GM21576 (cell line): ENCODE measurements at regions not wholly inside any gene's neighbourhood (a gene's known extent, or its start where the extent isn't known, plus 50 kb on each side); places are given as distances from the start of the nearest gene placed in this dataset.
A peak's percentile ranks its signal among the peaks of the same experiment; 100 is the strongest.
"Not testable (repeated sequence)": the region's sequence is repeated elsewhere in the genome, so short reads cannot be mapped to it uniquely, and the experiment has no call there.

Experiments
- ATAC-seq: cut with Tn5 transposase; IDR thresholded peaks from one replicate; pipeline ENCODE4 v1.9.1; 2021; ENCODE audit warnings: mild to moderate bottlenecking, moderate library complexity; ENCODE audit not compliant: unreplicated experiment

GRCh38 chrX:51144828-51145442 lies 187.7 kb upstream of the NUDT10 start:
- peak; percentile 72 for ATAC-seq

DNA sequence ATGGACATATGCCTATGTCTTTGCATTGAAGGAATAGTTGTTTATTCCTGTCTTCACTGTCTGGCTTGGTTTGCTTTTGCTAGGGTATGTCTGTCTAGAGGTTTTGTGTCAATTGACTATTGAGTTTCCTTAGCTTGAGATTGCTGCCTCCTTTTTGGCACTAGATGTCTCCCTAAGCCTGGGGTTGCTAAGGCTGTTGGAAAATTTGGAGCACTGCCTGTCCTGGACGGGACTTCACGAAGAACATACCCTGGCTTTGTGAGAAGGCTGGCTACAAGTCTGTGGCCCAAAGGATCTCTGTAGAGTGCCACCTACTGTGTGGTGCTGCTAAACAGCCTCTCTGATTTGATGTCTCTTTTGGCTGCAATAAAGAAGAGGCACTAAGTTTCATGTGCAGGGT lies 183.8 kb upstream of the NUDT10 start:
- no peak for ATAC-seq

DNA sequence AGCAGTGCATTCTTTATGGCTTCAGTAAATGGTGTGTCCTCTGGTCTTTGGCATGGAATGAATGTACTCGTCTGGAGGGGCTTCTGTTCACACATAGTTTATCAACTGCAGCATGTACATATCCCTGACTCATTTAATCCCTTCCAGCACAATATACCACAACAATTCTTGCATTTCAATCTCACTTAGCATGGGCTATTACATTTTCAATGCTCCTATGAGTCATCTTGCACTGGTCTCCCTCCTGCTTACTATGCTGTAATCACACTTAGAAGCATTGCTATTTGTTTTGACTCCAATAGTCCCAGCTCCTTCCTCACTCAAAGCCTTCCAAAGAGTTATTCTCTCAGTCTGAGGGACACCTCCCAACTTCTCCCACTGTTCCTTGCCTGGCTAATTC lies 180.9 kb upstream of the NUDT10 start:
- no peak for ATAC-seq

DNA sequence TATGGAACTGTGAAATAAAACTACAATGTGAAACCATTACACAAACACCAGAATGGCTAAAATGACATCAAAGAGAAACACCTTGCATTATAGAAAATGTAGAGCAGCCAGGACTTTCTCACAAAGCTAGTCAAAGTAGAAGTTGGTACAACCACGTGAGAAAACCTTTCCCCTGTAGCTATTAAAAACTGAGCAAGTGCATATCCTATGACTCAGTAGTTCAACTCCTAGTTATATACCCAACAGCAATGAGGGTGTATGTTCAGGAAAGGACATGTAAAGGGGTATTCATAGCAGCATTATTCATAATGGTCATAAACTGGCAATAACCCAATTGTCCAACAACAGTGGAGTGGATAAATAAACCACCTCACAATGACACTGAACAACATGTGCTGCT lies 177.5 kb upstream of the NUDT10 start:
- ATAC-seq, result no peak

- no peak for ATAC-seq
These were observed 177.1 kb upstream of the NUDT10 start for GRCh38 chrX:51155566-51155965.

DNA sequence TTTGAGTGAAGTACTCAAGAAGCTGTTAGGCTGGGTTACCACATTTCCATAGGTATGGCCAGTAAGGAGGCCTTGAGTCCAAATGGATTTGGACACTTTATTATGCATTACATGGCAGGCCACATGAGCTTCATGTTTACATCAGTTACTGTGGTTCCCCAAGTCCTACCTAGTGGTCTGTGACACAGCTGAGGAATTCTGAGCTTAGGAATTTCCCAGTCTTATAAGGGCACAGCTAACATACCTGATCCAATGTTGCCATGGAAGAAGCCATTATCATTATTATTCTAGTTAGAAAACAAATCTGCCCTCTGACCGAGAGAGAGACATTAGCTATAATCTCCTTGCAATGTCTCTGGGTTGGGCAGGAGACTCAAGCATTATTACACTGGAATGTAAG lies 174.4 kb upstream of the NUDT10 start:
- no peak for ATAC-seq

GRCh38 chrX:51159378-51159777 lies 173.2 kb upstream of the NUDT10 start:
- ATAC-seq, result not testable (repeated sequence)

DNA sequence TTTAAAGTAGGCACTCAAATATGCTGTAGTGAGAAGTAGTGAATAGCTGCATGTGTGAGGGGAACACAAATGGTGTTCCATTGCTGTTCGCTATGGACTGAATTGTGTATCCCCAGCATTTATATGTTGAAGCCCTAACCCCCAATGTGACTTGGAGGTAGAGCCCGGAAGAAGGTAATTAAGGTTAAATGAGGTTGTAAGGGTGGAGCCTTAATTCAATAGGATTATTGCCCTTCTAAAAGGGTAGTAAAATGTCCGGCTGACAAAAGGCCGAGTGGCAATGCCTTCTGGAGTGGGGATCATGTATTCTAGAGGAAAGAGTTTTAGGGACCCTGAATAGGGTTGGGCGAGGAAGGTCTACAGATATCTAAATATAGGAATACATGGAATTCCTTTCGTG lies 168.9 kb upstream of the NUDT10 start:
- no peak for ATAC-seq

- ATAC-seq, result not testable (repeated sequence)
These were observed 154.2 kb upstream of the NUDT10 start for GRCh38 chrX:51178356-51178900.

DNA sequence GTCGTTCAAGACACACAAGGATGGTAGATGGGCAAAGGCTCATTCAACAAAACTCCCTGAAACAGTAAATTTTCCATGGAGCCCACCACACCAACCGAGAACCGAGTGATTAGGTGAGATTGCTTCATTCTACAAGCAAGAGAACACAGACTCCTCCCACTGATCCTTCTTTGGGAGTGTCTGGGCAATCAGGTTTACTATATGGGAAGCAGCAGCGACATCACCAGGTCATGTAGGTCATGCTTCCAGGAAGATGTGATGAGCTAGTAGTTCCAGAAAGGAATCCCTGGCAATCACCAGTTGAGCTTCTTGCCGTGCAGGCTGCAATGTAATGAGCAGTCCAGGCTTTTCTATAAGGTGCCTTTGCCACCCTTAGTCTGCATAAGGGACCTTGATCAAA lies 152.8 kb upstream of the NUDT10 start:
- not testable (repeated sequence) for ATAC-seq

- ATAC-seq, result no peak
These were observed 150.1 kb upstream of the NUDT10 start for GRCh38 chrX:51182545-51182944.

DNA sequence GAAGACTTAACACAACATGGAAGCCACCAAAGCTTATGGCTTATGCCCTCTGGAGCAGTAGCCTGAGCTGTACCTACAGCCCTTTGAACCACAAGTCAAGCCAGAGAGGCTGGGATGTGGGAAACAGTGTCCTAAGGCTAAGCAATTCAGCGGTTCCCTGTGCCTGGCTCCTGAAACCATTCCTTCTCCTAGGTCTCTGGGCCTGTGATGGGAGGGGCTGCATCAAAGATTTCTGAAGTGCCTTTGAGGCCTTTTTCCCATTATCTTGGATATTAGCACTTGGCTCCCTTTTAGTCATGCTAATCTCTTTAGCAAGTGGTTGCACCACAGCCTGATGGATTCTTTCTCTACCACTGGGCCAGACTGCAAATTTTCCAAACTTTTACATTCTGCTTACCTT lies 140.5 kb upstream of the NUDT10 start:
- no peak for ATAC-seq

GRCh38 chrX:51215266-51215665 lies 117.4 kb upstream of the NUDT10 start:
- ATAC-seq, result no peak

DNA sequence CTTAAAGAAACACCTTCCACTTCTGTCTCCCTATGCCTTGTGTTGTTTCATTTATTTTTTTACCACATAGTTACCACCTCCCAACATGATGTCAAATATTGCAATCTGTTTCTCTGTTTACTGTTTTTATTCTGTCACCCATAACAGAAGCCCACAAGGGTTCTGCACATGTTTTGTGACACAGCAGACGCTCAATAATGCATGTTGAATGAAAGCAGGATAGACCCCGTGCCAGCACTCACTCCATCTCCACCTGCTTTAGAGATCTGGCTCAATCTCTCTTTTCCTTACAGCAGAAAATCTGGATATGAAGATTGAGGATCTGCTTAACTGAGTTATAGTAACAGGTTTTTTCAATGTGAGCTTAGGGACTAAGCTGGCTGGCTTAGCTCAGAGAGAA lies 116.8 kb upstream of the NUDT10 start:
- ATAC-seq, result no peak

DNA sequence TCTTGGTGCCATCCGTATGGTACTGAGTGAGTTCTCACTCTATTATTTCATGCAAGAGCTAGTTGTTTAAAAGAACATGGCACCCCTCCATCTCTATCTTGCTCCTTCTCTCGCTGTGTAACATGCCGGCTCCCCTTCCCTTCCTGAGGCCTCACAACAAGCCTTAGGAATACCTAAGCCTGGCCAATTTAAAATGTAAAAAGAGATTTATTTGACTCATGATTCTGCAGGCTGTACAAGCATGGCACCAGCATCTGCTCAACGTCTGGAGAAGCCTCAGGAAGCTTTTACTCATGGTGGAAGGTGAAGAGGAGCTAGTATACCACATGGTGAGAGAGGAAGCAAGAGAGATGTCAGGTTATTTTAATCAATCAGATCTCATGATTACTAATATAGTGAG lies 90.4 kb upstream of the NUDT10 start:
- ATAC-seq, result no peak

GRCh38 chrX:51257490-51257889 lies 75.1 kb upstream of the NUDT10 start:
- ATAC-seq, result no peak

GRCh38 chrX:51262271-51262670 lies 70.4 kb upstream of the NUDT10 start:
- ATAC-seq, result not testable (repeated sequence)

GRCh38 chrX:51272638-51273037 lies 60.0 kb upstream of the NUDT10 start:
- no peak for ATAC-seq

DNA sequence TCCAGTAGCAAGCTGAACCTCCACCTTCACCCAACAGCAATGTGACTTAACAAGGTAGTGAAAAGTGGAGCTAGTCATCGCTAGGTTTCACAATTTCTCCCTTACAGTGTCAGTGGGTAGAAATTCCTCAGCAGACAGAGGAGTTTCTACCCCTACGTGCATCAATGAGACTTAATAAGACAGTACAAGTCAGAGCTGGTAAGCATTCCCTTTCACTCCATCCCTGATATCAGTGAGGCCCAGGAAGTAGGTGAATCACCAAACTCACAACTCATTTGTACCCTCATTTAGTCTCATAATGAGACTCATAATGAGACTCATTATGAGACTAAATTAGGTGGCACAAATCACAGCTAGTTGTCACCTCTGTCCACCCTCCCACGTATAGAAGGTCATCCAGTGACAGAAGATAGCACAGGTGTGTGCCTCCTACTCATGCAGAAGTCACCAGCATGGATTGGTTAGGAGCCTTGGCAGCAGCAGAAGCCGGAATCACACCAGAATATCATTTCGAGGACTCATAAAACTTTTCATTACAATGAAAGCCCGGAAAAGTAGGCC lies 50.8 kb upstream of the NUDT10 start:
- ATAC-seq, result no peak
